CD4-positive, alpha-beta T cell treated with Interleukin-2 at 100 ng/mL for 4 hours (primary cell): ENCODE measurements at regions not wholly inside any gene's neighbourhood (a gene's known extent, or its start where the extent isn't known, plus 50 kb on each side); places are given as distances from the start of the nearest gene placed in this dataset.

Source experiments
- DNase-seq: peaks from one replicate; pipeline ENCODE4 v3.0.0-alpha.2; 2020; ENCODE audit warnings: low spot score

DNA sequence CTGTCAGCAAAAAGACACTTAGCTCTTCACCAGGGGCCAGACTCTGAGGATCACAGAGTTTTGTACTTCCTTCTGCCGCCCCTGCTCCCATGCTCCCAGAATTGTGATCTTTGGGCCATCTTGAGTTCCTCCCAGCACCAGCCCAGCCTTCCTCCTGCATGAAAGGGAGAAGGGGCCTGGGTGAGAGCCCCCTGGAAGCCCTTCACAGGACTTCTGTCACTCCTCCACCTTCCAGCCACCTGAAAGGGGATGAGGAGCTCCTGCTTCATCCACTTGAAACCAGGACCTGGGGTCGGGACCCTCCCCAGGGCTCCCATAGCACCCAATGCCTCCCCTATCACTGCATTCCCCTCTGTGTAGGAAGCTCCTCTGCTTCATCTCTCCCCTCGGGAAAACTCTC lies 174.2 kb downstream of the BUD13 start:
- no peak for DNase-seq

DNA sequence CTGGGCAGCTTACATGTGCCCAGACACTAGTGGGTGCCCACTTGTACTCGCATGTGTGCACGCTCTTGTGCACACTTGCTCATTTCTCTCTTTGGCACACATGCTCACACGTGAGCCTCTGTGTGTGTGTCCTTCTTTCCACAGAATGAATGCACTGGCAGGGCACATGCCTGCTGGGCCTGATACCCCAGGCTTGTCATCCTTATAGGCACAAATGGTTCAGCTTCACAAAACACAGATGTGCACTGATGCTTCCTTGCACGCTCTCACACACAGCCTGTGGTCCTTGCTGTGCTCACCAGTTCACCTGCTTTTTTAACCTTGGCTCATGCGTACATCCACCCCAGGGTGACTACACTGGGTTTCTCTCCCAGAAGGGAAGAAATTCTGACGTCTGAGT lies 174.8 kb downstream of the BUD13 start:
- DNase-seq: no peak

DNA sequence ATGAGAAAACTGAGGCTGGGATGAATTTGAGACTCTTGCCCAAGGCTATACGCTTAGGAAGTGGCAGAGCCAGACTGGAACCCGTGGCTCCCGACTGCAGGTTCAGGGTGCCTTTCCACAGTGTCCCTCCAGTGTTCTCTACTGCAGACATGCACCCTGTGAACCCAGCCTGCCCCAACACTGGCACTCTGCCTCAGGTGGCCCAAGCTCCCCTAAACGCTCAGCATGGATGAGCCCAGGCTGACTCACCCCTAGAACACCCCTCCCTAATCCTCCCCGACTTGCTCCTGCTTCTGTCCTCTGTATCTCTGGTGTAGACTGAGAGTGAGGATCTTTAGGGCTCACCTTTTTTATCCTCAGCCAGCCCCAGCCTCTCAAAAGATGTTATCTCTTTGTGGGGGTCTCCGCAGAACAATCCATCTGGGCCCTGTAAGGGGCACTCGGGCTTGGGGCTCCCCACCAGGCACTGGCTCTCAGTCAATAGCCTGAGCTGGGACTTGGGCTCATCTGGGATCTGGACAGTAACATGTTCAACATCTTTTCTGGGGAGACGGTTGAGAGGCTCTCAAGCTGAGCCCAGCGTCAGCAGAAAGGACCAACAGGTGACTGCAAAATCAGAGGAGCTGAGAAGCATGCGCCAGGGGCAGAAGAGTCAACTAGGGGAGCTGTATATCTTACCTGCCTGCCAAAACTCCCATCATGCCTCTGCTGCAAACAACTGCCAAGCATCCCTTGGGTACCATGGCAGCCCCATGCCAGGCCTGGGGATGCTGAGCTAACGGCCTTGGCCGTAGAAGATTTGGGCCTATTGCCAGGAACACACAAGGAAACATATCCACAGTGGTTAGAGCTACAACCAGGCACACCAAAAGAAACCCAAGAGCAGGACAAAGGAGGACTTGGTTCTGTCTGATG lies 176.2 kb downstream of the BUD13 start:
- DNase-seq: no peak

DNA sequence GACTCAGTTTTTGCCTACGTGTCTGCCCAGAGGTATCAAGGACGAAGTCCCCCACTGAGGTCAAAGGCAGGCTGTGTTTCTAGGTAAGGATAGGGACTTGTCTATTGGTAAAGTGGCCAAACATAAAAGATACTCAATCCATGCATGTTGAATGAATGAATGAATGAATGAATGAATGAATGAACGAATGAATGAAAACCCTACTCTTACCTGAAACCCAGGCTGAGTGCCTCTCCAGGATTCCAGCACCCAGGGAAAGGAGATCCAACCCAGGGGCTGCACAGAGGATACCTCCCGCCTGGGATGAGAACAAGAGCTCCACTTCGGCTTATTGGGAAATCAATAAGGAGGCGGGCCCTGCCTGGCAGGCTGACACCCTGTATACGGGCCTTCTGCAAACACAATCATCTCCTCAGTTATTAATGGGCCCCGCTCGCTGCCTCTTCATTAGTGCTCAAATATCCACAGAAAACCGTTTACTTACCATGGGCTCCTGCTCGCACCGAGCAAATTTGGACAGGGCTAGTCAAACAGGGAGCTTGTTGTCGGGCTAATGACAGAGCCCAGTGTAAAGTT lies 177.4 kb downstream of the BUD13 start:
- DNase-seq: no peak

DNA sequence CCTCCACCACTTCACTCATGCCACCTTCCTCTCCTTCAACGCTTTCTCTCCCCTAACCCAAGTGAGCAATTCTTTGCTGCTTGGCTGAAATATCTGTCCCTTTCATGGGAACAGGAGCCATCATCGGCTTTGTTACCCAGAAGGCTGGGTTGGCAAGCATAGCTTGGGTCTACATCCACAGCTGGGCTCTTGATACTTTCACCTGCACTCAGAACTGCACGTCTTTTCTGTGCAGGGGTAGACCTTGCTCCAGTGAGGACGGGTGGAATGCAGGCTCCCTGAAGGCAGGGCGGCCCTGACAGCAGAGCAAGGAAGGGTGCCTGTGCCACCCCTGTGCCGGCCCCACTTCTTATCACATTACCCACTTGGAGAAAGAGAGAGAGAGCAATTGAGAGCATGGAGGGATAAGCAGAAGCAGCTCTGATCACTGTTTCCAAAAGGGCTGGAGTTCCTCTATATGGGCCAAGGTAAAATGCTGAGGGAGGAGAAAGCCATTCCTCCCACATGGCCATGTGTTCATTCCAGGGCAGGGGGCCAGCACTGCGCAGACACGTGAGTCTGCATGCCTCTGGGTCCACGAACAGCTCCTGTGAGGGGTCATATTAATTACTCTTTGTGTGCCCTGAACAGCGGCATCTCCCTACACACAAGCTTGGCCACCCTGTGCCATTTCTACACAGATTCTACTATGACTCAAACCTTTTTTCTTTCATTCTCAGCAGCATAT lies 181.8 kb downstream of the BUD13 start:
- no peak for DNase-seq

DNA sequence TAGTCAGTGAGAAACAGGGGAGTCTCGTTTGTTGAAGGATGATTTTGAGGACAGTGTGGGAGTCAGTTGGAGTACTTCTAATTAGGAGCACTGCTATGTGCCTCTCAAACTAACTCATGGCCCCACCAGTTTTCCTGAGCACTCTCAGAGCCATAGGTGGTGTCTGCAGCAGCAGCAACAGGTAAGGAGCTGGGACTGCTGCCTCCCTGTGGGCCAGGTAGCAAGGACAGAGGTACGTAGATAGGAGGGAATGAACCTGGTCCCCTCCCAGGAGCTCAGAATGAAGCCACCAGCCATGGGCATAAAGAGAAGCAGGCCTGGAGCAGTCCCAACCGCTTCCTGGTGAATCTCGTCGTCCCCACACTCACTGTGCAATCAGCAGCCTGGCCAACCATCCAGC lies 183.4 kb downstream of the BUD13 start:
- DNase-seq: no peak

DNA sequence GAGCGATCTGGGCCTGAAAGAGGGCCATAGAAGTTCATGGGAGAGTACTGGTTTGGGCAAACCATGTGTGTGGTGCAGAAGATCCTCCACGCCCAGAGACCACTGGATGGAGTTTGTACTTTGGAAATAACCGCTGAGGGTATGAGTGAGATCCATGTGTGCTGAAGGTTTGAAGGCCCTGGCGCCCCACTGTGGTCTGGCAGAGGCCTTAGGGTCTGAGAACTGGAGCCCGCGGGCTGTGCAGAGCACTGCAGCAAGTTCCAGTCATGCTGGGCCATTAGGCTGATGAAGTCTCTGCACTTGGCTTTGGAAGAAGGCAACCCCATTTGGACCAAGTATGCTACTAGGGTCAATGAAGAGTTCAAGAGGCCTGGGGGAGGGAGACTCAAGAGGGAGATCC lies 186.4 kb downstream of the BUD13 start:
- DNase-seq: no peak

DNA sequence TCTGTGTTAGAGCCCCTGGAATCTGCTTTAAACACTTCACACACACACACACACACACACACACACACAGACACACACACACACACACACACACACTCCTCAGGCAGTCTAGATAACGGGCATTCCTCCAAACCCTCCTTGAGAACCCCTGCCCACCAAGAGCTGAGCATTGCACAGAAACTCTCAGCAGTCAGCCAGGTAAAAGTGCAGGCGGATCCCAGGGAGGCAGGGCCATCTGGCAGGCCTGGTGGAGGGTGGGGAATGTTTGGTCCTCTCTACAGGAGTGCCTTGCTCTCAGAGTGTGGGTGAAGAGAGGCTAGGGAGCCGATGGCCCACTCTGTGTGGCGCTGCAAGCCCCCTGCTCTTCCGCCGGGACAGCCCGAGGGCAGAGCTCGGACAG lies 190.2 kb downstream of the BUD13 start:
- no peak for DNase-seq

DNA sequence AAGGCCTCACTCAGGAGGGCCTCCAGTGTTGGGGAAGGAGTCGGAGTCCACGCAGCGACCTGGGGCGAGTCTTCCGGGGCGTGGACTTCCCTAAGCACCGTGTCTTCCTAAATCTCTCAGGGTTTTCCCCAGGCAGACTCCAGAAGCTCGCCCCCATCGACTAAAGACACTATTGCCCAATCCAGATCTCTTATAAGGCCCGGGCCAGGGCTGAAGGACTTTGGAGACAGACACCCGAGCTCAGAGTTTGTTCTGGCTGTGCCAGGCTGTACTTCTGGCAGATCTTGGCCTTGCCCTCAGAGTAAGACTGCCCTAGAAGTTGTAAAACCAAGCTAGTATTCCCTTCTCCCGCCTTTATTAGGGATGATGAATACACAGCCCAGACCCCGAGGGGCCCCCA lies 191.4 kb downstream of the BUD13 start:
- DNase-seq: no peak

DNA sequence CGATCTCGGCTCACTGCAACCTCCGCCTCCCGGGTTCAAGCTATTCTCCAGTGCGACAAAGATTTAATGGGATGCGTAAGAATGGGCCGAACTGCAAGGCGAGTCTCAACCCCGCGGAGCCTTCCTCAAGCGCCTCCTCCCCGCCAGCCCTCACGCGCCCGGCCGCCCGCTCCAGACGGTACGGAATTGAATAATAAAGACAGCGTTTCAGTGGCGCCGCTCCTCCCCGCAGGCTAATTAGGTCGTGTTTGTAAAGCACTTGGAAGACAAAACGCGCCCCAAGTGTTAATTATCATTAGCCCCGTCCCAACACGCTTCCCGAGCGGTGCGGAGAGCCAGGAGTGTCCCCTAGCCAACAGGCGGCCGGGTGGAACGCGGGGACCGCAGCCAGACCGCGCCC lies 192.0 kb downstream of the BUD13 start:
- DNase-seq: no peak

DNA sequence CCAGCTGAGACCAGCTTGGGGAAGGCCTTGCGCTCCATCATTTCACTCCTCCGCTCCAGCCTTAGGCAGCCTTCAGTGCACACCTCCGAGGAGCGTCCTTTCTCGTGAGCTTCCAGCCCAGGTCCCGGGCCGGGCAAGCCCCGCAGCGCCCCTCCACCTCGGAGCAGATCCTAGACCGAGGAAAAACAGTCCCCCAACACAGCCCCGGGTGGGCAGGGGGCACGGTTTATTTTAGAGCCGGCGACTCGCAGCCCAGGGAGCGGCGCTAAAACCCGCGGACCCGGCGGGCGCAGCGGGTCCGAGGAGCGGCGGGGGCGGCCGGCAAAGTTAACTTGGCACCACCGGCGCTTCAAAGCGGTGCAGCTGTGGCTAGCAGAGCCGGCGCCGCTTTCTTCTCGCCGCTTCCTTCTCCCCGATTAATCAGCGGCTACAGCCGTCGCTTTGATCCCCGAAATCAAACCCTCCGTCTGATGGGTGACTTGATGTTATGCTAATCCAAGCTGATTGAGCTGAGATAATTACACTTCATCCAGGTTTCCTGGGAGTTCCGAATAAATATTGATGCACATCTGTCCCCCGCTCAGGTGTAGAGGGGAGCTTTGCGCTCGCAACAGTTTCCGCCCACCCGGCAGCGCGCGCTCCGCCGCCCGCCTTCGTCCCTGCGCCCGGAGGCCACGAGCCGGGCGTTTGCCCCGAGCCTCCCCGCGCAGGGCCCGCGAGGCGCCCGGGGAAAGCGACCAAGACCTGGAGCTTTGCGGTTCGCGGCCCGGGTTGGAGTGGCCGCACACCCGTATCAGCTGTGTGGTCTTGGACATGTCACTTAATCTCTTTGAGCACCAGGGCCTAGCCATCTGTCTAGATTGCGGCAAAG lies 192.7 kb downstream of the BUD13 start:
- DNase-seq: no peak

DNA sequence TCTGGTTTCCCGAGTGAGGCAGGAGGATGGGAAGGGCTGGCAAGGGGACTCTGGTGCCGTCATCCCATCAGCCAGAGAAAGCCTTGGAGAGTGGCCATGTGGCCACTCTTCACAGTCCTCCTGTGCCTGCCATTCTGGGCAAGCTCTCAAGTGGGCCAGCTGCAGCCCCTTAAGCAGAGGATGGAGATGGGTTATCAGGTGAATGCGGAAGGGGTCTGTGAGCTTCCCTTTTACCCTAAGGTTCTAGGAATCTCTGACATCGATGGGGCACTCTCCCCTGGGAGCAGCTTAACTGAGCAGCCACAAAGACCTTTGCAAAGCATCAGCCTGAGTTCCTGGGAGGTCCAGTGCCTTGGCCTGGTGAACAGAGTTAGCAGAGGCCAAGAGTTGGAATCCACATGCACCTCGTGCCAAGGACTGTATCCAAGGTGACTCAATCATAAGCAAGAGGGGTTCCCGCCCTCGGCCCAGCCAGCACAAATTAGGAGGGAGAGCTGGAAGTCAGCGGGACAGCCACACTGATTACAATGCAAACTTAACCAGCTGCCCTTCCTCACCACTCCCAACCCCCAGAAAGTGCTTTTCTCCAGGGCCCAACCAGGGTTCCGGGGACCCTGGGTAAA lies 193.6 kb downstream of the BUD13 start:
- DNase-seq: no peak

DNA sequence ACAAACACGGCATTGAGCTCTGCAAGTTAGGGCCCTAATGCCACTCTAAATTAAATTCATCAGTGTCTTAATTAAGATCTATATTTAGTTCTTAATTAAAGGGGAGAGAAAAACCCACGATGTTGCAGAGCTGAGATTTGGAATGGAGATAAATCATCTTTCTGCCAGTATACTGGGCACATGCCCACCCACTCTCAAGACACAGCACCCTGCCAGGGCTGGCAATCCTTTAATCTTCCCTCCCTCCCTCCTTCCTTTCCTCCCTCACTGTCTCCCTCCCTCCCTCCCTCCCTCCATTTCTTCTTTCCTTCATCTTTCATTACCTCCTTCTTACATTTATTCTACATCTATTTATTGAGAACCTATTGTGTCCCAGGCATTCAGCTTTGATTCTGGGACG lies 194.8 kb downstream of the BUD13 start:
- DNase-seq: no peak

DNA sequence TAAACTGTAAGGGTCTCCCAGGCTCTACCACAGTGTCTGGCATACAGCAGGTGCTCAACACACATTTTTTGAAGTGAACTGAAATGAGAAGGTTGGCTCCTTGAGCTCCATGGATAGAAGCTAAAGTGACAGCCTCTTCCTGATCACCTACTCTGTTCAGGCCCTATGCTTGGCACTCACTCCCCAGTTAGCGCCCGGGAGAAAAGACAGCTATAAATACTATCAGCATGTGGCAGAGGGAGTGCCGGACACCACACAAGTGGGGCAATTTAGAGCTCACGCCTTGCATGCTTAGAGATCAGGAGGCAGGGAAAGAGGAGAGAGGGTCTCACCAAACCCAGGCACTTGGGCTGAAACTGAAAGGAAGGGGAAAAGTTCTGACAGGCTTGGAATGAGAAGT lies 195.5 kb downstream of the BUD13 start:
- no peak for DNase-seq

DNA sequence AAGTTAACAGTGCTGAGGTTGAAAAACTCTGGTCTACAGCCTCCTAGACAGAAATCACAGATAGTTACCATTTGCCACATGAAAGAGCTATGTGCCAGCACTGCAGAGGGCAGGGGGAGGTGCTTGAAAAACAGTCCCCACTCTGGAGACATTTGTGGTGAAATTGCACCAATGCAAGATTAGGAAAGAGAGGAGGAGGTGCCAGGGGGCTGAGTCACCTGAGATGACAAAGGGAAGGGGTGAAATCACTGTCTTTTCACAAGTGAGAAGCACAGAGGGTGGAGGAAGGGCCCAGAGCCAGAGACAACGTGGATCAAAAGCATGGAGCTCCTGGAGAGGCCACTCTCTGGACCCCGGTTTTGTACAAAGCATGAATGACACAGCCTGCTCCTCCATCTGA lies 196.3 kb downstream of the BUD13 start:
- no peak for DNase-seq

DNA sequence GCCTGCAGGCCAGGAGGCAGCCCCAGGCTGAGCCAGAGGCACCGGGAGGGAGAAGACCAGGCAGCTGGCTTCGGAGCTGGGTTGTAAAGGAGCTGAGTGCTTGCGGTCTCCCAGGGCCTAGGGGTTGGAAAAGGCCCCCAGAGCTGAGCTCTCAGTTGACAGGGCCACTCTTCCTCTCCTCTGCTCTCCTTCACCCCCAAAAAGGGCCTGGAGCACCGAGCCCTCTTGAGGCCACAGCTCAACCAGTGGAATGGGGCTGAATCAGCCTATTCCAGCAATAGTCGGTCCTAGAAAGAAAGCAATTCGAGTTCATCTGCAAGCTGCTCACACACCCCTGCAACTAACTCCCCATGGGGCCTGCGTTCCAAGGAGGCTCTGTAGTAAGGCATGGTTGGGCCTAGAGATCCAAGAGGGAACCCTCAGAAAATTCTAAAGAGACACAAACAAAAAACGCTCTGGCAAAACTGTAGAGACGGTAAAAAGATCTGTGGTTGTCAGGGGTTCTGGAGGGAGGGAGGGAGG lies 205.0 kb downstream of the BUD13 start:
- no peak for DNase-seq

DNA sequence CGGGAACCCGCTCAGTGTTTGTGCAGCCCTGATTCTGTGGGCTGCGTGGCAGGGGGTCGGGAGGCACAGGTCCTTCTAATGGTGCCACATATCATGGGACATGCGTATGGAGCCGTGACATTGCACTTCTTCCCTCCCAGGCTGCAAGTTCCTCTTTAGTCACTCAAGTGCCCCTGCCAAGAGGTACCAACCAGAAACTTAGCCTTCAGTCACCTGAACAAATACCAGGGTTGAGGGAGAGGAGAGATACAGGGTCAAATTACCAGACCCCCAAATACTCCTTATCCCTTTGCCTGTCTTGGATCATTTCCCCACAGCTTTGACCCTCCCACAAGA lies 209.1 kb downstream of the BUD13 start:
- DNase-seq: no peak

DNA sequence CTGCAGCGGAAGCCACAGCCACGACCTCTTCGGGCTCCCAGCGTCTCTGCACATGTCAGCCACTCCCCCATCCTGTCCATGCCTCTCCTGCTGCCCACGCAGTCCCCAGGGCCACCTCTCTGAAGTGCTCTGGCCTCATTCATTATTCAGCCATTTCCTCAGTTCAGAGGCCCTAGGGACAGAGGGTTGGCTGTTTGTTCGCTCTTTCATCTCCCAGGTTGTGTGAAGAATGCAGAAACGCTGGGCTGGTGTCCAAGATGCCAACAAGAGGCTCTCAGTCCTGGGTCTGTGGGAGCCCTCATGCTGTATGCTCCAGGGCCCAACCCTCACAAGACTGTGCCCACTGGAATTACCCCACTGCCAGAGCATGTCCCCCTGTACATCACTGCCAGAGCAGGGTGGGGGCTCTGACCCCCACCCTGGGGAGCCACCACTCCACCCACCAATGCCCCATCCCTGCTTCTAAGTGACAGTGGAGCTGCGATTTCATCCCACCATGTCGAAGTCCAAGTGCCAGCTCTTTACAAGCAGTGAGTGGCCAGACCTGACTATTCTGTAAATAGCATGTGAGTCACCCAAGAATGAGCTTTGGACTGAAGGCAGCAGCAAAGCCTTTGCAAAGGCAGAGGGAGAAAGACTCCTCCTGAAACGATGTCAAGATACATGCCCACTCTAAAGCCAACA lies 209.6 kb downstream of the BUD13 start:
- DNase-seq: no peak

DNA sequence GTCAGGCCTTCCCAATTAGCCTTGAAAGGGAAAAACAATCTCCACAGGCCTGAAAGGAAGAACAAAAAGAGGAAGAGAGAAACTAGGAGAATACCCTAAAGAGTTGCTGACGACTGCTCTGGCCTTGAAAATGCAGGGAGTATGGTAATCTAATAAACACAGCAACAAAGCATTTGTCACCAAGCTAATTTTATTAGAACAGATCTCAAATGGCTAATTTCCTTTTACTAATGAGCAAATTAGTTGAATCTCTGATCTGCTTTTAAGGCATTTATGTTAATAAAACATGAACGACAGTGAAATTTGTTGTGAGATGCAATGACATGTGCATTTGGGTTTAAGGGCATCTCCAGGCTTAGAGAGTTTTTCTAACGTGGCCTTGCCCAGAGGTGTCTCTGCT lies 212.2 kb downstream of the BUD13 start:
- no peak for DNase-seq

DNA sequence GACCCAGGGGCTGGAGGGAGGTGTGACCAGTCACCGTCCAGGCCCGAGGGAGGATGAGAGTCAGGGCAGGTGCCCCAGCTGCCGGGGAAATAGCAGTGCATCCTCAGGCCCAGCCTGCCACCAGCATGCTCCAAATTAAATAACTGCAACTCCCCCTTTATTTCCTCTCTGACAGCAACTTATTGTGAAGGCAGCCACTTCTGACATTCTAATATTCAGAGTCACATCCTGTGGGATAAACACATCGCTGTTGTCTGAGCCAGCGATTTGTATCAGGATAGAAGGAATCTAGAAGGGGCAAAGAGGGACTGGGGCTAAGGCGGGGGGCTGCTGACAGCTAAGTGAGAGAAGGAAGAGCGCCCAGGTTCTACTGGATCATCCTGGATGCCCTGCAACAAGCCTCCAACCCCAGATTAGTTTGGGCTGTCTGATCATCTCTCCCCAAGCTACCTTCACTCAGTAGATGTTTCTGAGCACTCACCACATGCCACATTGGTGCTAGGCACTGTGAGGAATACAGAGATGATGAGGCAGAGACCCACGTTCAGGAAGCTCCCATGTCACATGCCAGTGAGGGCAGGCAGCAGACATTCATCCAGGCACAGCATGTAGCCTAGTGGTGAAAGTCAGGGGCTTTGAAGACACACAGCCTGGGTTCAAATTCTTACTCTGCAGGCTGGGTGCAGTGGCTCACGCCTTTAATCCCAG lies 214.1 kb downstream of the BUD13 start:
- no peak for DNase-seq
